ENCODE measurements at regions not wholly inside any gene's neighbourhood (a gene's known extent, or its start where the extent isn't known, plus 50 kb on each side); places are given as distances from the start of the nearest gene placed in this dataset.
"Not testable (repeated sequence)": the region's sequence is repeated elsewhere in the genome, so short reads cannot be mapped to it uniquely, and the experiment has no call there.

GRCh38 chr11:104795501-104796213 lies 102.6 kb downstream of the CASP12 start:
- Histone ChIP-seq H3K4me1 (ENCODE audit: insufficient read depth, low read length) (peaks cover 4% of the 10 kb centered on the region), H3K36me3 (ENCODE audit: insufficient read depth, low read length) (no peaks in the 10 kb centered on the region), H2AFZ (ENCODE audit: low read depth, low read length) (no peak overlapping the region), H3K4me3 (ENCODE audit: low read length) (no peak overlapping the region), H3K27me3 (ENCODE audit: insufficient read depth, low read length) (no peaks in the 10 kb centered on the region), H3K9me3 (ENCODE audit: low read length) (no peaks in the 10 kb centered on the region)

GRCh38 chr11:104792861-104793260 lies 105.4 kb downstream of the CASP12 start:
- no peak overlapping the region for H3K4me3 ChIP-seq (ENCODE audit: low read length)
- no peaks in the 10 kb centered on the region for H3K9me3 ChIP-seq (ENCODE audit: low read length)
- H2AFZ ChIP-seq (ENCODE audit: low read depth, low read length) = no peak overlapping the region
- H3K4me1 ChIP-seq (ENCODE audit: insufficient read depth, low read length) = peaks cover 4% of the 10 kb centered on the region
- H3K27me3 ChIP-seq (ENCODE audit: insufficient read depth, low read length) = no peaks in the 10 kb centered on the region
- no peaks in the 10 kb centered on the region for H3K36me3 ChIP-seq (ENCODE audit: insufficient read depth, low read length)

- no peak overlapping the region for H2AFZ ChIP-seq (ENCODE audit: low read depth, low read length)
- peaks cover 4% of the 10 kb centered on the region for H3K4me1 ChIP-seq (ENCODE audit: insufficient read depth, low read length)
- H3K9me3 ChIP-seq (ENCODE audit: low read length) = no peaks in the 10 kb centered on the region
- no peak overlapping the region for H3K4me3 ChIP-seq (ENCODE audit: low read length)
- no peaks in the 10 kb centered on the region for H3K36me3 ChIP-seq (ENCODE audit: insufficient read depth, low read length)
- no peaks in the 10 kb centered on the region for H3K27me3 ChIP-seq (ENCODE audit: insufficient read depth, low read length)
Measured at GRCh38 chr11:104791896-104792295, 106.4 kb downstream of the CASP12 start.

- Histone ChIP-seq H3K36me3 (ENCODE audit: insufficient read depth, low read length) (no peaks in the 10 kb centered on the region), H3K9me3 (ENCODE audit: low read length) (no peaks in the 10 kb centered on the region), H3K4me3 (ENCODE audit: low read length) (no peak overlapping the region), H3K4me1 (ENCODE audit: insufficient read depth, low read length) (no peaks in the 10 kb centered on the region), H3K27me3 (ENCODE audit: insufficient read depth, low read length) (no peaks in the 10 kb centered on the region), H2AFZ (ENCODE audit: low read depth, low read length) (no peak overlapping the region)
Measured at GRCh38 chr11:104784684-104785460, 113.4 kb downstream of the CASP12 start.

- H3K4me1 ChIP-seq (ENCODE audit: insufficient read depth, low read length) = no peaks in the 10 kb centered on the region
- H3K9me3 ChIP-seq (ENCODE audit: low read length) = no peaks in the 10 kb centered on the region
- no peaks in the 10 kb centered on the region for H3K27me3 ChIP-seq (ENCODE audit: insufficient read depth, low read length)
- no peak overlapping the region for H3K4me3 ChIP-seq (ENCODE audit: low read length)
- H3K36me3 ChIP-seq (ENCODE audit: insufficient read depth, low read length) = no peaks in the 10 kb centered on the region
- no peak overlapping the region for H2AFZ ChIP-seq (ENCODE audit: low read depth, low read length)
Measured at GRCh38 chr11:104783241-104783640, 115.0 kb downstream of the CASP12 start.

GRCh38 chr11:104782377-104782754 lies 115.9 kb downstream of the CASP12 start:
- Histone ChIP-seq H3K4me1 (ENCODE audit: insufficient read depth, low read length) (no peaks in the 10 kb centered on the region), H3K4me3 (ENCODE audit: low read length) (no peak overlapping the region), H3K36me3 (ENCODE audit: insufficient read depth, low read length) (no peaks in the 10 kb centered on the region), H3K27me3 (ENCODE audit: insufficient read depth, low read length) (no peaks in the 10 kb centered on the region), H3K9me3 (ENCODE audit: low read length) (no peaks in the 10 kb centered on the region), H2AFZ (ENCODE audit: low read depth, low read length) (no peak overlapping the region)

GRCh38 chr11:104781719-104782376 lies 116.4 kb downstream of the CASP12 start:
- H2AFZ ChIP-seq (ENCODE audit: low read depth, low read length) = no peak overlapping the region
- no peak overlapping the region for H3K4me3 ChIP-seq (ENCODE audit: low read length)
- H3K9me3 ChIP-seq (ENCODE audit: low read length) = no peaks in the 10 kb centered on the region
- no peaks in the 10 kb centered on the region for H3K4me1 ChIP-seq (ENCODE audit: insufficient read depth, low read length)
- H3K36me3 ChIP-seq (ENCODE audit: insufficient read depth, low read length) = no peaks in the 10 kb centered on the region
- no peaks in the 10 kb centered on the region for H3K27me3 ChIP-seq (ENCODE audit: insufficient read depth, low read length)

GRCh38 chr11:104781037-104781436 lies 117.2 kb downstream of the CASP12 start:
- no peaks in the 10 kb centered on the region for H3K4me1 ChIP-seq (ENCODE audit: insufficient read depth, low read length)
- H3K36me3 ChIP-seq (ENCODE audit: insufficient read depth, low read length) = no peaks in the 10 kb centered on the region
- H2AFZ ChIP-seq (ENCODE audit: low read depth, low read length) = no peak overlapping the region
- H3K9me3 ChIP-seq (ENCODE audit: low read length) = no peaks in the 10 kb centered on the region
- H3K4me3 ChIP-seq (ENCODE audit: low read length) = no peak overlapping the region
- no peaks in the 10 kb centered on the region for H3K27me3 ChIP-seq (ENCODE audit: insufficient read depth, low read length)

GRCh38 chr11:104776501-104777170 lies 121.6 kb downstream of the CASP12 start:
- H2AFZ ChIP-seq (ENCODE audit: low read depth, low read length) = no peak overlapping the region
- no peaks in the 10 kb centered on the region for H3K27me3 ChIP-seq (ENCODE audit: insufficient read depth, low read length)
- H3K9me3 ChIP-seq (ENCODE audit: low read length) = no peaks in the 10 kb centered on the region
- peaks cover 4% of the 10 kb centered on the region for H3K4me1 ChIP-seq (ENCODE audit: insufficient read depth, low read length)
- H3K4me3 ChIP-seq (ENCODE audit: low read length) = no peak overlapping the region
- no peaks in the 10 kb centered on the region for H3K36me3 ChIP-seq (ENCODE audit: insufficient read depth, low read length)

- Histone ChIP-seq H3K4me3 (ENCODE audit: low read length) (no peak overlapping the region), H3K4me1 (ENCODE audit: insufficient read depth, low read length) (peaks cover 4% of the 10 kb centered on the region), H3K9me3 (ENCODE audit: low read length) (no peaks in the 10 kb centered on the region), H3K36me3 (ENCODE audit: insufficient read depth, low read length) (no peaks in the 10 kb centered on the region), H3K27me3 (ENCODE audit: insufficient read depth, low read length) (no peaks in the 10 kb centered on the region), H2AFZ (ENCODE audit: low read depth, low read length) (no peak overlapping the region)
Measured at GRCh38 chr11:104774578-104774977, 123.7 kb downstream of the CASP12 start.

GRCh38 chr11:104772806-104773241 lies 125.4 kb downstream of the CASP12 start:
- Histone ChIP-seq H3K36me3 (ENCODE audit: insufficient read depth, low read length) (no peaks in the 10 kb centered on the region), H3K27me3 (ENCODE audit: insufficient read depth, low read length) (no peaks in the 10 kb centered on the region), H2AFZ (ENCODE audit: low read depth, low read length) (no peak overlapping the region), H3K4me3 (ENCODE audit: low read length) (no peak overlapping the region), H3K4me1 (ENCODE audit: insufficient read depth, low read length) (peaks cover 4% of the 10 kb centered on the region), H3K9me3 (ENCODE audit: low read length) (no peaks in the 10 kb centered on the region)

GRCh38 chr11:104771763-104772162 lies 126.5 kb downstream of the CASP12 start:
- H2AFZ ChIP-seq (ENCODE audit: low read depth, low read length) = no peak overlapping the region
- no peaks in the 10 kb centered on the region for H3K27me3 ChIP-seq (ENCODE audit: insufficient read depth, low read length)
- no peaks in the 10 kb centered on the region for H3K9me3 ChIP-seq (ENCODE audit: low read length)
- H3K36me3 ChIP-seq (ENCODE audit: insufficient read depth, low read length) = no peaks in the 10 kb centered on the region
- H3K4me3 ChIP-seq (ENCODE audit: low read length) = no peak overlapping the region
- peaks cover 4% of the 10 kb centered on the region for H3K4me1 ChIP-seq (ENCODE audit: insufficient read depth, low read length)

- H3K4me3 ChIP-seq (ENCODE audit: low read length); H2AFZ ChIP-seq (ENCODE audit: low read depth, low read length); H3K9me3 ChIP-seq (ENCODE audit: low read length); H3K36me3 ChIP-seq (ENCODE audit: insufficient read depth, low read length); H3K4me1 ChIP-seq (ENCODE audit: insufficient read depth, low read length); H3K27me3 ChIP-seq (ENCODE audit: insufficient read depth, low read length): not testable (repeated sequence)
Measured at GRCh38 chr11:104771046-104771445, 127.2 kb downstream of the CASP12 start.
